Breast epithelium (tissue), 4 donors: ENCODE measurements at regions not wholly inside any gene's neighbourhood (a gene's known extent, or its start where the extent isn't known, plus 50 kb on each side); places are given as distances from the start of the nearest gene placed in this dataset.

Experiments
- DNase-seq, 2 donors: peaks; one replicate each; pipeline ENCODE4 v3.0.0-alpha.2; 2019; ENCODE audit warnings: low spot score in 2 of 2
- H3K27ac ChIP-seq, 2 donors: fragments of 200-600 bp; sonication (generic) in 1 of 2; one replicate each; pipeline ENCODE4 v1.5.1; 2016 to 2019; ENCODE audit warnings: mild to moderate bottlenecking in 1 of 2
- H3K27me3 ChIP-seq, 2 donors: fragments of 200-600 bp; sonication (generic) in 1 of 2; one replicate each; pipeline versions ENCODE4 v1.5.1 to v1.6.0; 2017 to 2019; ENCODE audit warnings: control low read depth in 1 of 2, mild to moderate bottlenecking in 1 of 2
- H3K36me3 ChIP-seq: fragments of 200-600 bp; one replicate; pipeline ENCODE4 v1.5.1; 2019
- H3K4me1 ChIP-seq, 2 donors: fragments of 200-600 bp; sonication (generic); one replicate each; pipeline ENCODE4 v1.5.1; 2016 to 2019; ENCODE audit warnings: control low read depth in 1 of 2
- H3K4me3 ChIP-seq, 3 donors: fragments of 200-600 bp; sonication (generic); 1 replicate in 2 of 3; 2 replicates in 1 of 3; pipeline ENCODE4 v1.5.1; 2016 to 2019; ENCODE audit warnings: mild to moderate bottlenecking in 3 of 3, moderate library complexity in 2 of 3
- H3K9me3 ChIP-seq, 2 donors: fragments of 200-600 bp; sonication (generic) in 1 of 2; one replicate each; pipeline ENCODE4 v1.5.1; 2016 to 2019; ENCODE audit warnings: control low read depth in 1 of 2
- CTCF ChIP-seq, 3 donors: fragments of 450-650 bp; IDR thresholded peaks; one replicate each; pipeline ENCODE4 v1.5.1; 2016 to 2017; ENCODE audit warnings: antibody characterized with exemption in 3 of 3, mild to moderate bottlenecking in 3 of 3, moderate library complexity in 3 of 3
- POLR2A ChIP-seq: fragments of 450-650 bp; IDR thresholded peaks from one replicate; pipeline ENCODE4 v1.6.1; 2016; ENCODE audit warnings: antibody characterized with exemption, mild to moderate bottlenecking, moderate library complexity
- POLR2AphosphoS5 ChIP-seq, 3 donors: sonication (generic); formaldehyde crosslinking; IDR thresholded peaks; one replicate each; pipeline ENCODE4 v1.6.1; 2017; ENCODE audit warnings: antibody characterized with exemption in 3 of 3
- intact Hi-C: fragments of 100-400 bp; cut with DNase I; formaldehyde crosslinking; loops from one replicate; pipeline ENCODE4 v1.15.1; 2023; ENCODE audit warnings: low total_unique reads

- no peak for TF ChIP-seq CTCF (IDR thresholded peaks at IDR 0.05)
- no peak for TF ChIP-seq POLR2A
- TF ChIP-seq POLR2AphosphoS5 (IDR thresholded peaks at IDR 0.05) = no peak
These were observed 210.6 kb upstream of the CDH4 start for GRCh38 chr20:61041481-61041880.

GRCh38 chr20:61042506-61043385 is 209.3 kb upstream of the CDH4 start:
- TF ChIP-seq POLR2A = no peak
- no peak for TF ChIP-seq POLR2AphosphoS5 (IDR thresholded peaks at IDR 0.05)
- no peak for TF ChIP-seq CTCF (IDR thresholded peaks at IDR 0.05)
- no peaks in the 10 kb centered on the region for H3K4me1 ChIP-seq
- H3K4me3 ChIP-seq = no peak overlapping the region
- H3K27ac ChIP-seq = no peak overlapping the region
- DNase-seq = no peak
- H3K36me3 ChIP-seq = no peaks in the 10 kb centered on the region
- H3K27me3 ChIP-seq = peaks cover 0 to 10% of the 10 kb centered on the region in 2 donors
- H3K9me3 ChIP-seq = no peaks in the 10 kb centered on the region
- intact Hi-C loops = no loop called here

More at GRCh38 chr20:61041481-61041880, 210.6 kb upstream of the CDH4 start:
- Histone ChIP-seq H3K27ac (no peak overlapping the region), H3K4me3 (no peak overlapping the region), H3K27me3 (peaks cover 0 to 10% of the 10 kb centered on the region in 2 donors), H3K4me1 (no peaks in the 10 kb centered on the region), H3K9me3 (no peaks in the 10 kb centered on the region), H3K36me3 (no peaks in the 10 kb centered on the region)
- DNase-seq = no peak
- intact Hi-C loops = no loop called here

- Histone ChIP-seq H3K9me3 (no peaks in the 10 kb centered on the region), H3K27ac (no peak overlapping the region), H3K36me3 (no peaks in the 10 kb centered on the region), H3K4me3 (no peak overlapping the region), H3K27me3 (peaks cover 0 to 10% of the 10 kb centered on the region in 2 donors), H3K4me1 (no peaks in the 10 kb centered on the region)
- intact Hi-C loops = no loop called here
- DNase-seq = no peak
- no peak for TF ChIP-seq POLR2A
- TF ChIP-seq POLR2AphosphoS5 (IDR thresholded peaks at IDR 0.05) = no peak
- TF ChIP-seq CTCF (IDR thresholded peaks at IDR 0.05) = no peak
These were observed 208.4 kb upstream of the CDH4 start for GRCh38 chr20:61043681-61044080.

- H3K27me3 ChIP-seq = peaks cover 0 to 10% of the 10 kb centered on the region in 2 donors
- no peaks in the 10 kb centered on the region for H3K9me3 ChIP-seq
- H3K27ac ChIP-seq = no peak overlapping the region
- no peaks in the 10 kb centered on the region for H3K4me1 ChIP-seq
- no peaks in the 10 kb centered on the region for H3K36me3 ChIP-seq
- no peak overlapping the region for H3K4me3 ChIP-seq
- DNase-seq = no peak
- no peak for TF ChIP-seq CTCF (IDR thresholded peaks at IDR 0.05)
- no peak for TF ChIP-seq POLR2A
- no peak for TF ChIP-seq POLR2AphosphoS5 (IDR thresholded peaks at IDR 0.05)
- intact Hi-C loops = no loop called here
These were observed 207.6 kb upstream of the CDH4 start for GRCh38 chr20:61044499-61044898.

- no peak for DNase-seq
- Histone ChIP-seq H3K4me3 (no peak overlapping the region), H3K9me3 (no peaks in the 10 kb centered on the region), H3K36me3 (no peaks in the 10 kb centered on the region), H3K4me1 (no peaks in the 10 kb centered on the region), H3K27ac (no peak overlapping the region), H3K27me3 (peaks cover 0 to 10% of the 10 kb centered on the region in 2 donors)
- TF ChIP-seq POLR2A (no peak), CTCF (IDR thresholded peaks at IDR 0.05) (no peak), POLR2AphosphoS5 (IDR thresholded peaks at IDR 0.05) (no peak)
- intact Hi-C loops = no loop called here
These were observed 207.0 kb upstream of the CDH4 start for GRCh38 chr20:61045091-61045490.
